H1 (cell line): ENCODE measurements at regions not wholly inside any gene's neighbourhood (a gene's known extent, or its start where the extent isn't known, plus 50 kb on each side); places are given as distances from the start of the nearest gene placed in this dataset.

Experiments
- CBX8 ChIP-seq: fragments of 300-800, 300-1000 bp; sonication (generic); IDR thresholded peaks from 2 replicates; pipeline ENCODE4 v1.7.1; 2016; ENCODE audit warnings: low read depth, low read length, borderline replicate concordance
- CHD1 ChIP-seq: IDR thresholded peaks from 2 replicates; pipeline ENCODE4 v1.6.1; 2012; ENCODE audit warnings: low read depth, low read length, improper control_type of control experiment
- CTCF ChIP-seq, 3 experiments: IDR thresholded peaks; 1 replicate in 2 of 3; 2 replicates in 1 of 3; pipeline versions ENCODE4 v1.5.1 to v1.6.1; 2011; ENCODE audit warnings: low read length in 3 of 3, mild to moderate bottlenecking in 3 of 3, inconsistent platforms in 2 of 3, low read depth in 1 of 3, moderate library complexity in 1 of 3; ENCODE audit not compliant: insufficient read depth in 1 of 3; ENCODE audit errors: control extremely low read depth in 1 of 3
- EP300 ChIP-seq, 2 experiments: IDR thresholded peaks; 1 replicate in 1 of 2; 2 replicates in 1 of 2; pipeline ENCODE4 v1.6.1; 2011 to 2012; ENCODE audit warnings: low read depth in 2 of 2, low read length in 2 of 2, mild to moderate bottlenecking in 2 of 2, borderline replicate concordance in 1 of 2, inconsistent platforms in 1 of 2, moderate library complexity in 1 of 2
- EZH2 ChIP-seq: fragments of 200-600 bp; sonication (generic); IDR thresholded peaks from 2 replicates; pipeline ENCODE4 v1.7.1; 2012; ENCODE audit warnings: low read depth, mild to moderate bottlenecking, moderate library complexity, low read length, inconsistent platforms; ENCODE audit not compliant: severe bottlenecking
- MAX ChIP-seq: IDR thresholded peaks from 2 replicates; pipeline ENCODE4 v1.6.1; 2012; ENCODE audit warnings: inconsistent platforms
- NANOG ChIP-seq: IDR thresholded peaks from 2 replicates; pipeline ENCODE4 v1.6.1; 2011; ENCODE audit warnings: low read length, low read depth, mild to moderate bottlenecking, inconsistent platforms; ENCODE audit not compliant: insufficient read depth, poor library complexity, severe bottlenecking
- POLR2A ChIP-seq, 2 experiments: IDR thresholded peaks; 1 replicate in 1 of 2; 2 replicates in 1 of 2; pipeline ENCODE4 v1.6.1; 2011; ENCODE audit warnings: low read depth in 2 of 2, low read length in 2 of 2, mild to moderate bottlenecking in 2 of 2; ENCODE audit errors: control extremely low read depth in 1 of 2
- POLR2AphosphoS5 ChIP-seq: IDR thresholded peaks from 2 replicates; pipeline ENCODE4 v1.6.1; 2011; ENCODE audit warnings: low read depth, low read length
- RAD21 ChIP-seq, 2 experiments: IDR thresholded peaks in 1 of 2; conservative IDR thresholded peaks in 1 of 2; 2 replicates each; pipeline ENCODE4 v1.6.1; 2011; ENCODE audit warnings: low read depth in 2 of 2, low read length in 2 of 2, improper control_type of control experiment in 1 of 2, inconsistent platforms in 1 of 2, mild to moderate bottlenecking in 1 of 2, moderate library complexity in 1 of 2
- RNF2 ChIP-seq: fragments of 200-900, 300-1000 bp; sonication (generic); IDR thresholded peaks from 2 replicates; pipeline ENCODE4 v1.7.1; 2016; ENCODE audit warnings: borderline replicate concordance, low read depth, mild to moderate bottlenecking, antibody characterized with exemption, low read length; ENCODE audit not compliant: poor library complexity, severe bottlenecking; ENCODE audit errors: missing control alignments
- SP2 ChIP-seq: IDR thresholded peaks from 2 replicates; pipeline ENCODE4 v1.6.1; 2012; ENCODE audit warnings: mild to moderate bottlenecking, low read length, inconsistent platforms
- SUZ12 ChIP-seq: fragments of 200-600 bp; sonication (generic); IDR thresholded peaks from 2 replicates; pipeline ENCODE4 v1.6.1; 2012; ENCODE audit warnings: mild to moderate bottlenecking, inconsistent platforms, low read length, moderate library complexity, mixed read lengths
- TBP ChIP-seq: IDR thresholded peaks from 2 replicates; pipeline ENCODE4 v1.6.1; 2011; ENCODE audit warnings: low read depth, low read length, improper control_type of control experiment

- TF ChIP-seq RNF2 (no peak), EZH2 (no peak), POLR2AphosphoS5 (no peak), CTCF (IDR thresholded peaks at IDR 0.05; ENCODE audit: control extremely low read depth in 1 of 3, insufficient read depth in 1 of 3, low read depth in 1 of 3, low read length in 3 of 3) (no peak), MAX (no peak), CHD1 (no peak), RAD21 (IDR thresholded peaks at IDR 0.05 in 1 of 2, conservative IDR thresholded peaks at IDR 0.05 in 1 of 2; ENCODE audit: low read depth in 2 of 2, low read length in 2 of 2) (no peak), TBP (no peak), SUZ12 (no peak), NANOG (no peak), SP2 (no peak), EP300 (IDR thresholded peaks at IDR 0.05; ENCODE audit: borderline replicate concordance in 1 of 2, low read depth in 2 of 2, low read length in 2 of 2) (no peak), CBX8 (no peak), POLR2A (IDR thresholded peaks at IDR 0.05; ENCODE audit: control extremely low read depth in 1 of 2, low read depth in 2 of 2, low read length in 2 of 2) (no peak)
Measured at GRCh38 chr3:8442993-8443650, 58.5 kb upstream of the LMCD1 start.
